HG03039 (cell line): ENCODE measurements at regions not wholly inside any gene's neighbourhood (a gene's known extent, or its start where the extent isn't known, plus 50 kb on each side); places are given as distances from the start of the nearest gene placed in this dataset.
A peak's percentile ranks its signal among the peaks of the same experiment; 100 is the strongest.

Experiments used
- ATAC-seq: cut with Tn5 transposase; IDR thresholded peaks from one replicate; pipeline ENCODE4 v1.9.1; 2021; ENCODE audit warnings: mild to moderate bottlenecking, moderate library complexity; ENCODE audit not compliant: unreplicated experiment

- ATAC-seq: no peak
Observed at GRCh38 chr17:72590382-72590781, 469.6 kb downstream of the SOX9 start.

DNA sequence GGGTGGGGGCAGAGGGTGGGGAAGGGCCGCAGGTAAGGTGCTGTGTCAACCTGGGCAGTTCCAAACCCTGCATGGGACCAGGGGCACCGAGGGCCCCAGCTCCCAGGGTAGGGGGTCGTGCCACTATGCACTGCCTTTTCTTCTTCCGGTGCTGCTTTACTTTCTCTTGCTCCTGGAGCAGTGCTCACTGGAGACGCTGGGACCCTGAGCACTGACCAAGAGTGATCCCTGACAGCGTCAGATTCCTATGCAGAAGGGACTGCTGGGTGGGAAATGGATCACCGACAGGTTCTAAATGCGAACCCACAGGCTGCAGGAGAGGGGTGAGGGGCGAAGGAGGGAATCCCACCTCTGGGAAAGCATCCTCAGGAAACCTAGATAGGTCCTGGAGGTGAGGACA lies 470.1 kb downstream of the SOX9 start:
- ATAC-seq: no peak

DNA sequence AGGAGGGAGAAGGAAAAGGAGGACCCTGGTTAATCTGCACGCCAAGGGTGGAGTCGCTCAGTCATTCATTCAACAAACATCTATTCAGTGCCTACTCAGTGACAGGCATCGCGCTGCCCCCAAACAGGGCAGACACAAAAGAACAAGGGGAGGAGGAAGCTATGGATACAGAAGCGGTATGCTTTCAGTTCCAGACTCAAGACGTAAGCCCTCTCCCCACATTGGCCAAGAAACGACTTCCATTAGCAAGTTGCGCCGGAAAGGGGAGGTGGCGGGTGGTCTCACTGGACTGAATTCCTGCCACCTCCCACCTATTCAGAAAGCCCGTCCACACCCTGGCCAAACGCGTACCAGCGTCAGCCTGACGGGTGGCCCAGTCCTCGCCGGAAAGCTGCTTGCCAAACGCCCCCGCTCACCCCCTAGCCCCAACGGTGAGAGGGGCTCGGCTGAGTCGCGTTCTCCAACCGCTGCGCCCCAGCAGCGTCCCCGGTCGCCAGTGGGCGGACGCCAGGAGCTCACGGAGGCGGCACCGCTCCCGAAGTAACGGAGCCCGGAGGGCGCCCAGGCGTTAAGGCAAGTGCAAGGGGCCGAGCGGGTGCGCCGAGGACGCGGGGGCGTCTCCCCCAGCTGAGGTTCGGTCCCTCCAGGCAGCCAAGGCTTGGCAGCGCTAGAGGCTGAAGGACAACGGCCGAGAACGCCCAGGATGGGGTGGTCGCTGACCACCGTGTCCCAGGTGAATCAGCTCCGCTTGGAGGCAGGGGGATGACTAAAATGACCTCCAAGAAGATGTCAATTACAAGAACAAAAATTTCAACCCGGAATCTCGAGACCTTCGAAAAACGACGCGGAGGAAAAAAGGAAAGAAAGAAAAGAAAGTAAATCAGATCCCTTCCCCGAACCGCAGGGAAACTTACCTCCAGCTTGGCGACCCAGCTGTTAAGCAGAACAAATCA lies 470.7 kb downstream of the SOX9 start:
- ATAC-seq: no peak

- ATAC-seq: peak; percentile 57
Observed at GRCh38 chr17:72592242-72592966, 471.6 kb downstream of the SOX9 start.

- ATAC-seq: no peak
Observed at GRCh38 chr17:72592967-72593325, 472.1 kb downstream of the SOX9 start.

- no peak for ATAC-seq
Observed at GRCh38 chr17:72594248-72594647, 473.4 kb downstream of the SOX9 start.
